ENCODE measurements at regions not wholly inside any gene's neighbourhood (a gene's known extent, or its start where the extent isn't known, plus 50 kb on each side); places are given as distances from the start of the nearest gene placed in this dataset.

DNA sequence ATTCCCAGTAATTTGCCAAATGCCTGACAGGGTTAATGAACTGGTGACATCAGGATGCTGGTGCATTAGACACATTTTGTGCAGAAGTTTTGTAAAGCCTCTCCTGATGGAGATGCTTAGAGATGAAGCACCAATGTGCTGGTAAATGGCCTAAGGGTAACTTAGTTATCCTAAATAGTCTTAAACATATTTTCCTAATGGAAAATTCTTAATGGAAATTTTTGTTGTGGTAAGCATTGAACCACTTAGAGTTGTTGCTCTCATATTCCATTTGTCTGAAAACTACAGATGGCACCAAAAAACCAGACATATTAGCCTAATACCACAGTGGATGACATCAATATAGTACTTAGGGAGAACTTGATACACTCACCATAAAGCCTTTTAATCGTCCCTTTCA, 154.5 kb upstream of the ANK2 start:
- no peak for DNase-seq (ENCODE audit: low read depth)

DNA sequence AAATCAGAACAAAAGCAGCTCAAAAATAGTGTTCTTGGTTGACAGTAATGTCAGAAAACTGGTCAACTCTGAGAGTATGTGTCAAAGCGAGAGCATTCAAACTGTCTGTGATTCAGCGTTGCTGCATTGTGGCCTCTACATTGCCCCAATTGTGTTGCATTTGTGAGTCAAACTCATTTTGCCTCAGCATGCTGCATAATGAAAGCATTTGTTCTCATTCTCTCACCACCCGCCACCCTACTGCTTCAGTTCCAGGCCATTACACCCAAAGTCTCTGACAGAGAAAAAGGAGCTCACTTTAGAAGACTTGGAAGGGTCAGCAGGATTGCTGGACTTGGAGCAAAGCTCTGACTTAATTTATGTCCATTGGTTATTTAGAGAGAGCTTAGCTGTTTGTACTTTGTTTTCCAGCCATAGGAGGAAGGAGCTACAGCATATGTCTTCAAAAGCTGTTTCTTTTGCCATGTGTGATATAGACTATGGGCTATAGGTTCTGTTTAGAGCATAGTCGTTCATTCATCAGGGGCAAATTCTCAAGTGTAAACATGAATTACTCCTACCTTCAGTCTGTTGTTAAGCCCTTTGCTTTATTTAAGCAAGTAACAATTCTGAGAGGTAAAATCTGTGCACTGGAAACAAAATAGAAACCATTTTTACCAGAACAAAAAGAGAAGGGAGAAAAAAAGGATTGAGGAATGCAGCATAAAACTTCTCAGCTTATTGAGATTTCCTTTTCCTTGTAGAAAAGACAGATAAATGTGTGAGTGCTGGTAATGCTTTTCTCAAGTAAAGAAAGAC, 153.4 kb upstream of the ANK2 start:
- no peak for DNase-seq (ENCODE audit: low read depth)

DNA sequence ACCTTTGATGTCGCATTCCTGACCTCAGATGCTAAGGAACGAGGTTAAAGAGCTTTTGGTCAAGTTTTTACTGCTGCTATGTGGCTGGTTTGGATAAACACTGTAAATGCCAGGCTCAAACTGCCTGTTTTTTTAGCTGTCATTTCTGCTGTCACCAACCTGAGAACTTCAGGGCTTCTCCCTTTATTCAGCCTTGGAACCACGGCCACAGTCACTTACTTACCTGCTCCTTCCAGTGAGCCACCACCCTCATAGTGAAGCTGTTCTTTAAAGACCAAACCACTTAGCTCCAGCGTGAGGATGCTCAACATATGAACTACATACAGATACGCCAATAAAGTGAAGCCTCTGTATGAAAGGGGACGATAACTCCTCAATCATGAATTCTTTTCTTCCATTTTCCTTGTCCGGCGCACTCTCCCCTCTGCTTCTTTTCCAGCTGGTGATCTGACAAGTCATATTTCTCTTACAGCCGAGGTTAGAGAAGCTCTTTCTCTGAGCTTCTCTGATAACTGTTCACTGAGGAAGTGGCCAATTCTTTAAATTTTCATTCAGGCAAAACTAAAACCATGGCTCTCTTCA, 152.8 kb upstream of the ANK2 start:
- DNase-seq (ENCODE audit: low read depth) = no peak

DNA sequence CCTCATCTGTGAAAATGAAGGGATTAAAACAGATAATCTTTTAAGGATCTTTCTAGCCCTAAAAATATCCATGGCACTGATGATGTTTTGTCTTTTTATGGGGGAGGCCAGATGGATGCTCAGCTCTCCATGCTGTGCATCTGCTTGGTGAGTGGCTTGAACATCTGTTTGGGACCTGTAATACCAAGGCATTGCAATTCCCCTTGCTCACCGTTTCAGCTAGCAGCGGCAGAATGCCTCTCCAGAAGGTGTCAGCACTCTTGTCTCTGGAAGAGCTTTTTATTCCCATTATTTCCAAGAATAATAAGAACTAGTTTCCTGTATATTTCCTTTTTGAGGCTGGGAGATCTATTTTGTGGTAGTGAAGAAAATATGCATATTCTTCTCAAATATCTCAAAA, 151.9 kb upstream of the ANK2 start:
- DNase-seq (ENCODE audit: low read depth) = no peak

DNA sequence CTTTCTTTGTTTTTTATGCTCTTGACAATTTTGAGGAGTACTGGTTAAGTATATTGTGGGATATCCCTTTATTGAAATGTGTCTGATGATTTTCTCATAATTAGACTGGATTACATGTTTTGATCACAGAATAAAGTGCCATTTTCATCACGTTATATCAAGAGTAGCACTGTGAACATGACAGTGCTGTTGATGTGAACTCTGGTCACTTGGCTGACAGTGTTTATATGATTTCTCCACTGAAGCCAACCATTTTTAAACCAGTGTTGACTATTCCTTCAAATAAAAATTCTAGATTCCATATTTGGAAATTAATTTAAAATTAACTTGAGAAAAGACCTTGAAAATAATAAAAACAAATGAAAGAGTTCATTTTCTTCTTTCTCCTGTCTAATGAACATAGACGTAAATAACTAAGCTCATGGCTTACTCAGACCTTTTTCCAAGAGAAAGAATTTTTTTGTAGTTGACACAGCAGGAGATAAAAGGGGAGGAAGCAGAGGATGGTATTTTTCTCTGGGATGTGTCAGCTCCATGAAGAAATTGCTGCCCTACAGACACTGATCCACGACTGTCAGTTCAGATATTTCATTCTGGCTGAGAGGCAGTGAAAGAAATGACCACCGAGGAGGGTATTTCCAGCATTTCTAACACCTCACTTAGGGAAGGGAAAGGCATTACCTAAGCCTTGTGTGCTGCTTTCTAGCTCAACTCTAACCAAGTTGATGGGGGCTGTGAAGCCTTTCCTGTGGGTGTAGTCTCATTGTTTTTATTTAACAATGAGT, 150.9 kb upstream of the ANK2 start:
- DNase-seq (ENCODE audit: low read depth) = no peak

DNA sequence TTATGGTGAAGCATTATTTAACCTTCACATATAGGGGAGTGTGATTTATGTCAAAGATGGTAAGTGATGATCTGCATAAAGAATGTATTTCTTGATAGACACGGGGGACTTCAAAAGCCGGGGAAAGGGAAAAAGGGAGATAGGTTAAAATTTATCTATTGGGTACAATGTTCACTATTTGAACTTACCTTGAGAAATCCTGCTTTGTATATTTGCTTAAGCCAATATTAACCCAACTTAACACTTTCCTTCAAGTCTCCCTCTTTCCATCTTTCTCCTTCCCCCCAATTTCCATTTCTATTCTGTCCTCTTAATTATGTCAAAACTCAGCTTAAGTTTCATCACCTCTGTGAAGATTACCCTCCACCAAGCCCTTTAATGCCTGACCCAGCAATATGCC, 149.0 kb upstream of the ANK2 start:
- DNase-seq (ENCODE audit: low read depth) = no peak

- no peak for DNase-seq (ENCODE audit: low read depth)
Measured at GRCh38 chr4:112901962-112902411, 147.5 kb upstream of the ANK2 start.

- no peak for DNase-seq (ENCODE audit: low read depth)
Measured at GRCh38 chr4:112905728-112906127, 143.7 kb upstream of the ANK2 start.

- no peak for DNase-seq (ENCODE audit: low read depth)
Measured at GRCh38 chr4:112908511-112908910, 140.9 kb upstream of the ANK2 start.

- peak; percentile 56 for DNase-seq (ENCODE audit: low read depth)
Measured at GRCh38 chr4:112910109-112910736, 139.2 kb upstream of the ANK2 start.

DNA sequence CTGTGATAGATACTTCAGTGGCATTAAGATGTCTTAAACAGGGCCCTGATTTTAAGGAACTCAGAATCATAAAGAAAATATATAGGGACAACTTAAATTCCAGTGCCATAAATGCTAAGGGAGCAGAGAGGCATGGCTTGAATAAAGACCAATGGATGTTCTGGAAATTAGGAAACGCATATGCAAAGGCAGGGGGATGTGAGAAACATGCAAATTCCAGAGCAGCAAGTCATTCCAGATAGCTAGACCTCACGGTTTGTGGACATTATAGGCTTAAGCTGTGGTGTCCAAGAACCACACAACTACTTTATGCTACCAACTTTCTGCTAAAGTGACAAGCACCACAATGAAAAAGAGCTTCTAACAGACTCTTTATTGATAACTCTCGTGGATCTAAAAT, 132.6 kb upstream of the ANK2 start:
- no peak for DNase-seq (ENCODE audit: low read depth)

DNA sequence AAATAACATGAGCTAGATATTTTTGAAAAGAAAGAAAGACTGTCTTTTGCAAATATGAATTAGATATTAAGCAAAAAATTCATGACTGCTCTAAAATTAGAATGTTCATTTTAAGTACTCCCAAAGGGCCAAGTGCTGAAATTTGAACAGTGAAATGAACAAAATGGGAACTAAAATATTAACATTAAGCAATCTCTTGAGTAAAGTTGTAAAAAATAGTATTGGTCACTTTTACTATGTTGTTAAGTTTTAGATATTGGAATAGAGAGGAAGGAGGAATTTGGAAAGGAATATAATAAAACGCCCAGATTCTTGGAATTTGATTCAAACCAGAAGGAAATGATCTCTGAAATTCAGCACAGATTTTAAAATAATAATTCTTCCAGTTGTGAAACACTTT, 125.9 kb upstream of the ANK2 start:
- peak; percentile 28 for DNase-seq (ENCODE audit: low read depth)

GRCh38 chr4:112926819-112927218, 122.6 kb upstream of the ANK2 start:
- no peak for DNase-seq (ENCODE audit: low read depth)

DNA sequence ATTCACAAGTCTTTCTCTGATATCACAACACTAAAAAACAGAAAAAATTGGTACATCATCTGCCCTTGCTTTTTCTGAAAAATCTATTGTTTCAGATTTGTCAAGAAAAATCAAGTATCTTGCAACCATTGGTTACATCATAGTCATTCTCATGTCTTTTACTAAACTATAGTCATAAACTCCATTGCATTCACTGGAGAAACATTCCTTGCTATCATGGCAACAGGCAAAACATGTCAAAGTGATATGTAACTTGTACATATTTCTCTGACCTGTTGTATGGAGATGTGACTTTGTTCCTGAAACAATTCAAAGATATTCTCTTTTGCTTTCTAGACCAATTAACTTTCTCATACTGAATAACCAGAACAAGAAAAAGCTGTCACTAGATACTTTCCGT, 121.9 kb upstream of the ANK2 start:
- no peak for DNase-seq (ENCODE audit: low read depth)

DNA sequence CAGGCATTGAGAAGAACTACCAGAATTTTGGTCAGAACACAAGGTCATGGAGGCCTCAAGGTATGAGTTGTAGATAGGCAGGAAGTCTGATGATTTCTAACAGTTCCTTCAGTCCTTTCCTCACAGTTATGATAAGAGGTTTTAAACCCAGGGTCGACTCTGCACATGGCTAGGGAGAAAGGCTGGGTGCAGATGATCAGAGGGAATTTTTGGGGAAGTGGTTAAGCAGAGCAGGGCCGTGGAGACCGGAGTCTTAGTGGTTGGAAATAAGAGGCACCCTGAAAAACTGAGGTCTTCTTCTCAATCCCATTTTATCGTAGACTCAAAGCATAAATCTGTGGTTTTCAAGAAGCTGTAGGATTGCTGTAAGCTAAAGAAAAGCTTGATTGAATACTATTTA, 118.5 kb upstream of the ANK2 start:
- no peak for DNase-seq (ENCODE audit: low read depth)

GRCh38 chr4:112933790-112934189, 115.7 kb upstream of the ANK2 start:
- DNase-seq (ENCODE audit: low read depth) = no peak

DNA sequence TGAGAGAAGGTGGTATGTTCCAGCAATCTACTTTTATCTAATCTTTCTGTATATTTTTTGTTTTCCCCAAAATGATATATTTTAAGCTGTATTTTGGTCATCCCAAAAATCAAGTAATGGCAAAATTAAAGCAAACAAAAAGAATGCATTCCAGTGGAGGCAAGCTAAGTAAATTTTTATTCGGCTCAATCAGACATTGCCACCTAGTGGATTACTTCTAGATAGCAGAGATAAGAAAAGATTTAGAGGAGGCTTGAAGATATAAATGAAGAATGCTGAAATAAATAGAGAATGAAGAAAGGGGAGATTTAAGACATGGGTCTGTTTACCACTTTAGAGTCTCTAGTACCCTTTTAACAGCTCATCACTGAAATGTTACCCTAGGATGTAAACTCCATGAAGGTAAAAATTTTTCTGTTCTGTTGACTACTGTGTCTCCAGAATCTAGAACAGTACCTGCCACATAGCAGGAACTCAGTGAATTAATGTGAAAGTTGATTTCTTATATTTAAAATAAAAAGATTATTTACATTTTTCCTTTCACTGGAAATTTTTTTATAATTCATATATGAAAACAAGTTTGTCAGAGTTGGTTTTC, 110.9 kb upstream of the ANK2 start:
- DNase-seq (ENCODE audit: low read depth) = peak; percentile 48

DNA sequence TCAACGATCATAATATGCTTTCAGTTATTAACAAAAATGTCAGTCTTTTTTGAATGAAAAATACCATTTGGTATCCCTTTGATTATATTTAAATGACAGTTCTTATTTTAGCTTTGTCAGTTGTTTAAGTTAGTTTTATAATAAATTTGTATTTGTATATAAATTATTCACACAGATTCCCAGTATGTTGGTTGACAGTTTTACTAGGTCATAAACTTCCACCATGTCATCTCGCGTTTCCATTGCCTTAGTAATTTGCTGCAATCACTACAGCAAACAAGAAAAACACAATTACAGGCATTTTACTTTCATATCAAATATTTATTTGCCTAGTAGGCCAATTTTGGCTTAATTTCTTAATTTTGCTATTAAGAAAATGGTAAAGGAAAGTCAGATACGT, 109.6 kb upstream of the ANK2 start:
- no peak for DNase-seq (ENCODE audit: low read depth)

DNA sequence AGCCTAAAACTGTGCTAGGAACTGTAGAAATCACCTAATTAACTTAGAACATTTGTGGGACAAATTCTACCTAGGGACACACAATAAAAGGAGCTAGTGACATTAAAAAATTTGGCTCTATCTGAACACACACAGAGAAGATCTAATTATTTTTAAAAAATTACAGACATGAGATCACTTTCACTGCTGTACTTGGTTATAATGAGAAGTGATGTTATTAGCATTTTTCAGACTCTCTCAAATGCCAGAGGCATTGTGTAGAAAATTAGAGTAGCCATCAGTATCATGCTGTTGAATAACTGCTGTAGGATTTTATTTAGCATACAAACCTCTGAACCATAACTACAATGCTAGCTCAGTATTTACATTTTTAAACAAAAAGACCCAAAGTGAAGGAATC, 109.1 kb upstream of the ANK2 start:
- DNase-seq (ENCODE audit: low read depth) = no peak

DNA sequence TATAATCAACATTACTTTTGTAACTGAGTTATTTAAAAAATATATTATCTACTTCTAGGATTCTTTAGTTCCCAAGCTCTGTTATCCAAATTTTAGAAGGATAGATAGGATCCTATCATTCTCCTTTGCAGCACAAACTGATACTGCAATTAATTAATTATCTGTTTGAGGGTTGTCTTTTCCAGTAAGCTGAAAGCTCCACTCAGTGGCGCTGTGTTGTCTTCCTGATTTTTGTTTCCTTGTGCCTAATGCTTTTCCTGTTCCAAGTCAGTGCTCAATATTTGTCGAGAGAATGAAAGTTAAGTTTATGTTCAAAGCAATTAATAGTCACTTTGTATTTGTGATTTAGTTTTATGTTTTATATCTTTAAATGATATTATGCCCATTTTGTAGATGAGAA, 107.4 kb upstream of the ANK2 start:
- DNase-seq (ENCODE audit: low read depth) = no peak

- DNase-seq (ENCODE audit: low read depth) = no peak
Measured at GRCh38 chr4:112942997-112943396, 106.5 kb upstream of the ANK2 start.

GRCh38 chr4:112944006-112944405, 105.4 kb upstream of the ANK2 start:
- no peak for DNase-seq (ENCODE audit: low read depth)
